AG04449 (cell line): ENCODE measurements at regions not wholly inside any gene's neighbourhood (a gene's known extent, or its start where the extent isn't known, plus 50 kb on each side); places are given as distances from the start of the nearest gene placed in this dataset.

Experiments
- CTCF ChIA-PET: fragments of 350-600 bp; formaldehyde crosslinking; extraction: SDS; loops from one replicate; lab custom pipeline; 2021; ENCODE audit warnings: antibody characterized with exemption; lab: Yijun Ruan, JAX
- POLR2A ChIA-PET: fragments of 400-600, 350-600 bp; formaldehyde crosslinking; extraction: SDS; loops from one replicate; lab custom pipeline; 2020; ENCODE audit warnings: antibody characterized with exemption, inconsistent platforms; lab: Yijun Ruan, JAX
- DNase-seq: peaks from one replicate; pipeline ENCODE4 v3.0.0-alpha.2; 2010; ENCODE audit warnings: low read depth, low spot score
- H3K4me3 ChIP-seq: 2 replicates; pipeline ENCODE4 v1.5.1; 2011; ENCODE audit warnings: low read depth, mild to moderate bottlenecking, control low read depth, low read length
- CTCF ChIP-seq: IDR thresholded peaks from one replicate; pipeline ENCODE4 v1.5.1; 2011; ENCODE audit warnings: mild to moderate bottlenecking, moderate library complexity, low read length, control low read depth, inconsistent platforms; ENCODE audit not compliant: insufficient read depth; ENCODE audit errors: missing control alignments

- TF ChIP-seq CTCF = no peak
- H3K4me3 ChIP-seq = no peak overlapping the region
- DNase-seq = no peak
- CTCF ChIA-PET = no interaction called here
- POLR2A ChIA-PET = no interaction called here
Observed at GRCh38 chr17:79306424-79307318, 232.0 kb downstream of the ENGASE start.

- no peak for DNase-seq
- POLR2A ChIA-PET = no interaction called here
- CTCF ChIA-PET = no interaction called here
- no peak for TF ChIP-seq CTCF
- no peak overlapping the region for H3K4me3 ChIP-seq
Observed at GRCh38 chr17:79305768-79306423, 231.3 kb downstream of the ENGASE start.

- TF ChIP-seq CTCF = no peak
- DNase-seq = no peak
- no peak overlapping the region for H3K4me3 ChIP-seq
- CTCF ChIA-PET = interaction anchor here (1.1 kb wide), 1 partner anchor 95 kb away, joined by 3 read pairs; no protein-coding TSS in a partner anchor
- POLR2A ChIA-PET = no interaction called here
Observed at GRCh38 chr17:79305376-79305767, 230.7 kb downstream of the ENGASE start.

GRCh38 chr17:79304884-79305283 is 230.3 kb downstream of the ENGASE start:
- H3K4me3 ChIP-seq = no peak overlapping the region
- no peak for TF ChIP-seq CTCF
- POLR2A ChIA-PET = no interaction called here
- DNase-seq = no peak
- CTCF ChIA-PET = interaction anchor here (1.1 kb wide), 1 partner anchor 96 kb away, joined by 3 read pairs; no protein-coding TSS in a partner anchor

- ChIA-PET CTCF (no interaction called here), POLR2A (no interaction called here)
Observed at GRCh38 chr17:79303641-79304205, 229.1 kb downstream of the ENGASE start.

More at GRCh38 chr17:79303641-79304205, 229.1 kb downstream of the ENGASE start:
- no peak overlapping the region for H3K4me3 ChIP-seq
- no peak for TF ChIP-seq CTCF
- no peak for DNase-seq
